CD4-positive, alpha-beta memory T cell (primary cell): ENCODE measurements at regions not wholly inside any gene's neighbourhood (a gene's known extent, or its start where the extent isn't known, plus 50 kb on each side); places are given as distances from the start of the nearest gene placed in this dataset.

Experiments used
- CTCF ChIA-PET: fragments of 350-600 bp; sonication (Branson Sonifier 250); formaldehyde crosslinking; loops from one replicate; lab custom pipeline; 2021; ENCODE audit warnings: inconsistent platforms; ENCODE audit not compliant: partially characterized antibody; lab: Charles Lee
- POLR2A ChIA-PET: fragments of 350-600 bp; sonication (Branson Sonifier 250); formaldehyde crosslinking; loops from one replicate; lab custom pipeline; 2021; ENCODE audit not compliant: partially characterized antibody; lab: Charles Lee
- DNase-seq, 5 donors: peaks; one replicate each; pipeline versions ENCODE4 v3.0.0 to v3.0.0-alpha.2; 2020 to 2022; ENCODE audit warnings: mixed read lengths in 1 of 5
- H3K27ac ChIP-seq: one replicate; pipeline ENCODE4 v1.7.0; 2013; ENCODE audit warnings: low read depth, low read length
- H3K27me3 ChIP-seq: 2 replicates; pipeline ENCODE4 v1.7.0; 2013; ENCODE audit warnings: mild to moderate bottlenecking, low read length, moderate library complexity; ENCODE audit not compliant: insufficient read depth
- H3K36me3 ChIP-seq: 2 replicates; pipeline ENCODE4 v1.7.0; 2013; ENCODE audit warnings: mild to moderate bottlenecking, low read length, moderate library complexity; ENCODE audit not compliant: insufficient read depth
- H3K4me1 ChIP-seq: 2 replicates; pipeline ENCODE4 v1.7.0; 2013; ENCODE audit warnings: mild to moderate bottlenecking, low read length, moderate library complexity; ENCODE audit not compliant: insufficient read depth
- H3K4me3 ChIP-seq, 2 donors: one replicate each; pipeline ENCODE4 v1.7.0; 2013; ENCODE audit warnings: low read length in 2 of 2, mild to moderate bottlenecking in 1 of 2
- H3K9me3 ChIP-seq, 2 donors: one replicate each; pipeline ENCODE4 v1.7.0; 2013; ENCODE audit warnings: low read length in 2 of 2, control low read depth in 1 of 2; ENCODE audit not compliant: control insufficient read depth in 1 of 2
- H3K27ac Mint-ChIP-seq, 7 donors: one replicate each; pipeline ENCODE4 v1.8.0; 2020 to 2021; ENCODE audit warnings: mixed read lengths in 7 of 7, mild to moderate bottlenecking in 6 of 7, inconsistent platforms in 3 of 7, moderate library complexity in 3 of 7
- H3K27me3 Mint-ChIP-seq, 2 donors: one replicate each; pipeline ENCODE4 v1.8.0; 2020 to 2021; ENCODE audit warnings: mixed read lengths in 2 of 2
- H3K36me3 Mint-ChIP-seq, 2 donors: one replicate each; pipeline ENCODE4 v1.8.0; 2020 to 2021; ENCODE audit warnings: mixed read lengths in 2 of 2, inconsistent platforms in 1 of 2, mild to moderate bottlenecking in 1 of 2
- H3K4me1 Mint-ChIP-seq, 4 donors: one replicate each; pipeline ENCODE4 v1.8.0; 2020 to 2021; ENCODE audit warnings: mixed read lengths in 4 of 4, mild to moderate bottlenecking in 1 of 4
- H3K4me3 Mint-ChIP-seq, 8 donors: one replicate each; pipeline ENCODE4 v1.8.0; 2020 to 2021; ENCODE audit warnings: mixed read lengths in 8 of 8, mild to moderate bottlenecking in 7 of 8, moderate library complexity in 6 of 8, inconsistent platforms in 3 of 8
- H3K9me3 Mint-ChIP-seq, 8 donors: one replicate each; pipeline ENCODE4 v1.8.0; 2020 to 2021; ENCODE audit warnings: mixed read lengths in 8 of 8, mild to moderate bottlenecking in 5 of 8, inconsistent platforms in 3 of 8, moderate library complexity in 1 of 8
- intact Hi-C: fragments of 100-400 bp; cut with micrococcal nuclease; formaldehyde crosslinking; loops from one replicate; pipeline ENCODE4 v1.15.1; 2023

- Mint-ChIP-seq H3K4me1 (no peaks in the 10 kb centered on the region), H3K27me3 (peaks cover 1 to 4% of the 10 kb centered on the region in 2 donors), H3K4me3 (no peak overlapping the region), H3K36me3 (no peaks in the 10 kb centered on the region), H3K27ac (no peak overlapping the region), H3K9me3 (peaks cover 0 to 13% (median 2%) of the 10 kb centered on the region in 8 donors)
- peaks cover 0 to 4% of the 10 kb centered on the region in 2 donors for H3K9me3 ChIP-seq
- no peaks in the 10 kb centered on the region for H3K4me1 ChIP-seq
- no peak overlapping the region for H3K27ac ChIP-seq
- no peak overlapping the region for H3K4me3 ChIP-seq
- no peak for DNase-seq
- H3K36me3 ChIP-seq: no peaks in the 10 kb centered on the region
- H3K27me3 ChIP-seq: no peaks in the 10 kb centered on the region
- POLR2A ChIA-PET: no interaction called here
- CTCF ChIA-PET: no interaction called here
- intact Hi-C loops: no loop called here
These were observed 243.7 kb downstream of the TFAP2C start for GRCh38 chr20:56872620-56873458.

DNA sequence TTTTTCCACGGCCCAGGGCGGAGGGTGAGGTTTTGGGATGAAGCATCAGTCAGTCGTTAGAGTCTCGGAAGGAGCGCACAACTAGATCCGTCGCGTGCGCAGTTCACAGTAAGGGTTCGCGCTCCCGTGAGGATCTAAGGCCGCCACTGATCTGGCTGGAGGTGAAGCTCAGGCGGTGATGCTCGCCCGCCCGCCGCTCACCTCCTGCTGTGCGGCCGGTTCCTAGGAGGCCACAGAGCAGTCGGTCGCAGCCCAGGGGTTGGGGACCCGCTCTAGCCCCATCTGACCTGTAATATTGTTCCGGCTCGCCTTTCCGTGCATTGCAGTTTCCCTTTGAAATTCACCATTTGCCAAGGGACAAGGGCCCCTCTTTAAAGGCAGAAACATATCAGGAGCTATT lies 244.7 kb downstream of the TFAP2C start:
- H3K27me3 Mint-ChIP-seq: peaks cover 0 to 4% of the 10 kb centered on the region in 2 donors
- no peaks in the 10 kb centered on the region for H3K4me1 ChIP-seq
- no peak overlapping the region for H3K4me3 ChIP-seq
- peaks cover 0 to 11% (median under 1%) of the 10 kb centered on the region in 8 donors for H3K9me3 Mint-ChIP-seq
- no peaks in the 10 kb centered on the region for H3K9me3 ChIP-seq
- H3K36me3 Mint-ChIP-seq: no peaks in the 10 kb centered on the region
- intact Hi-C loops: no loop called here
- no peak for DNase-seq
- H3K36me3 ChIP-seq: no peaks in the 10 kb centered on the region
- H3K4me1 Mint-ChIP-seq: no peaks in the 10 kb centered on the region
- no peak overlapping the region for H3K27ac Mint-ChIP-seq
- H3K27me3 ChIP-seq: no peaks in the 10 kb centered on the region
- H3K4me3 Mint-ChIP-seq: no peak overlapping the region
- H3K27ac ChIP-seq: no peak overlapping the region
- ChIA-PET CTCF (no interaction called here), POLR2A (no interaction called here)

- intact Hi-C loops: no loop called here
- POLR2A ChIA-PET: no interaction called here
- CTCF ChIA-PET: no interaction called here
- peaks cover 0 to 3% of the 10 kb centered on the region in 2 donors for H3K27me3 Mint-ChIP-seq
- Histone ChIP-seq H3K9me3 (no peaks in the 10 kb centered on the region), H3K27me3 (no peaks in the 10 kb centered on the region), H3K4me1 (no peaks in the 10 kb centered on the region), H3K36me3 (no peaks in the 10 kb centered on the region), H3K27ac (no peak overlapping the region), H3K4me3 (no peak overlapping the region)
- H3K27ac Mint-ChIP-seq: no peak overlapping the region
- H3K4me3 Mint-ChIP-seq: no peak overlapping the region
- H3K36me3 Mint-ChIP-seq: no peaks in the 10 kb centered on the region
- no peak for DNase-seq
- peaks cover 0 to 6% (median under 1%) of the 10 kb centered on the region in 8 donors for H3K9me3 Mint-ChIP-seq
- H3K4me1 Mint-ChIP-seq: no peaks in the 10 kb centered on the region
These were observed 246.1 kb downstream of the TFAP2C start for GRCh38 chr20:56875052-56875659.

GRCh38 chr20:56875803-56876202 lies 246.7 kb downstream of the TFAP2C start:
- Histone ChIP-seq H3K27me3 (no peaks in the 10 kb centered on the region), H3K27ac (no peak overlapping the region), H3K36me3 (no peaks in the 10 kb centered on the region), H3K4me3 (no peak overlapping the region), H3K9me3 (no peaks in the 10 kb centered on the region), H3K4me1 (no peaks in the 10 kb centered on the region)
- no peaks in the 10 kb centered on the region for H3K4me1 Mint-ChIP-seq
- H3K36me3 Mint-ChIP-seq: no peaks in the 10 kb centered on the region
- POLR2A ChIA-PET: no interaction called here
- no peak overlapping the region for H3K4me3 Mint-ChIP-seq
- H3K9me3 Mint-ChIP-seq: peaks cover 0 to 6% (median under 1%) of the 10 kb centered on the region in 8 donors
- no peak for DNase-seq
- peaks cover 0 to 3% of the 10 kb centered on the region in 2 donors for H3K27me3 Mint-ChIP-seq
- CTCF ChIA-PET: no interaction called here
- H3K27ac Mint-ChIP-seq: no peak overlapping the region
- intact Hi-C loops: no loop called here

GRCh38 chr20:56885521-56885920 lies 256.4 kb downstream of the TFAP2C start:
- Histone ChIP-seq H3K36me3 (no peaks in the 10 kb centered on the region), H3K27ac (no peak overlapping the region), H3K9me3 (no peaks in the 10 kb centered on the region), H3K4me1 (no peaks in the 10 kb centered on the region), H3K27me3 (no peaks in the 10 kb centered on the region), H3K4me3 (no peak overlapping the region)
- H3K27me3 Mint-ChIP-seq: peaks cover 1 to 4% of the 10 kb centered on the region in 2 donors
- no peaks in the 10 kb centered on the region for H3K4me1 Mint-ChIP-seq
- DNase-seq: no peak
- no peak overlapping the region for H3K27ac Mint-ChIP-seq
- no peak overlapping the region for H3K4me3 Mint-ChIP-seq
- intact Hi-C loops: no loop called here
- no peaks in the 10 kb centered on the region for H3K36me3 Mint-ChIP-seq
- CTCF ChIA-PET: no interaction called here
- H3K9me3 Mint-ChIP-seq: peaks cover 0 to 17% (median 0%) of the 10 kb centered on the region in 8 donors
- POLR2A ChIA-PET: no interaction called here

DNA sequence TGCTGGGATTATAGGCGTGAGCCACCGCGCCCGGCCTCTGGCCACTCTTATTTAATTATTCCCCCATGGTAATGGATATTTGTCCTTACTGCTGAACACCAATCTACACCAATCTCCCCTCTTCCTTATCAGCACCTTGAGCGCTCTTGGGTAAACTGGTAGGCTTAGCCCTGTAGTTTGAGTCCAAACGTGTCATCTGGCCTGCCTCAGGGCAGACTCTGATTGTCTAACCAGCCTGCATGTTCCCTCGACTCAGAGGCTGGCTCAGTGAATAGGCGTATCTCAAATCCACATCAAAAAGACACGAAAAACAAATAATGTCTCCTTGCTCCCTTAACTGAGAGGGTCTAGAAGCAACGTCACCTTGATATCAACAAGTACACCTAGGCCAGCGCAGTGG lies 260.9 kb downstream of the TFAP2C start:
- H3K27ac ChIP-seq: no peak overlapping the region
- no peak overlapping the region for H3K4me3 ChIP-seq
- no peaks in the 10 kb centered on the region for H3K27me3 Mint-ChIP-seq
- intact Hi-C loops: no loop called here
- H3K27me3 ChIP-seq: no peaks in the 10 kb centered on the region
- H3K9me3 ChIP-seq: no peaks in the 10 kb centered on the region
- ChIA-PET CTCF (no interaction called here), POLR2A (no interaction called here)
- H3K36me3 ChIP-seq: no peaks in the 10 kb centered on the region
- H3K4me3 Mint-ChIP-seq: no peak overlapping the region
- peaks cover 0 to 14% (median 5%) of the 10 kb centered on the region in 4 donors for H3K4me1 Mint-ChIP-seq
- H3K4me1 ChIP-seq: no peaks in the 10 kb centered on the region
- no peak overlapping the region for H3K27ac Mint-ChIP-seq
- no peaks in the 10 kb centered on the region for H3K36me3 Mint-ChIP-seq
- H3K9me3 Mint-ChIP-seq: peaks cover 0 to 3% (median 1%) of the 10 kb centered on the region in 8 donors
- DNase-seq: no peak

- Mint-ChIP-seq H3K9me3 (peaks cover 0 to 4% (median 2%) of the 10 kb centered on the region in 8 donors), H3K4me3 (peak overlapping the region in 2 of 8 donors; percentile 1 to 48)
These were observed 264.3 kb downstream of the TFAP2C start for GRCh38 chr20:56893226-56893917.

More at GRCh38 chr20:56893226-56893917, 264.3 kb downstream of the TFAP2C start:
- no peaks in the 10 kb centered on the region for H3K27me3 ChIP-seq
- H3K4me1 ChIP-seq: no peaks in the 10 kb centered on the region
- H3K9me3 ChIP-seq: no peaks in the 10 kb centered on the region
- ChIA-PET CTCF (no interaction called here), POLR2A (no interaction called here)
- Mint-ChIP-seq H3K27ac (peak overlapping the region in 3 of 7 donors; percentile 18 to 65 (median 47)), H3K27me3 (no peaks in the 10 kb centered on the region), H3K4me1 (peaks cover 0 to 14% (median 5%) of the 10 kb centered on the region in 4 donors), H3K36me3 (no peaks in the 10 kb centered on the region)
- no peaks in the 10 kb centered on the region for H3K36me3 ChIP-seq
- H3K4me3 ChIP-seq: no peak overlapping the region
- no peak overlapping the region for H3K27ac ChIP-seq
- intact Hi-C loops: no loop called here
- DNase-seq: peak in 2 of 5 donors; percentile 1 to 37
